Sigmoid colon (tissue), 6 donors: ENCODE measurements at regions not wholly inside any gene's neighbourhood (a gene's known extent, or its start where the extent isn't known, plus 50 kb on each side); places are given as distances from the start of the nearest gene placed in this dataset.

Source experiments
- DNase-seq: peaks from one replicate; pipeline ENCODE4 v3.0.0-alpha.2; 2019
- H3K27ac ChIP-seq, 4 donors: fragments of 200-600 bp; sonication (generic); one replicate each; pipeline ENCODE4 v1.5.1; 2016 to 2019; ENCODE audit warnings: mild to moderate bottlenecking in 1 of 4
- H3K27me3 ChIP-seq, 3 donors: fragments of 200-600 bp; sonication (generic); one replicate each; pipeline ENCODE4 v1.5.1; 2019; ENCODE audit warnings: mild to moderate bottlenecking in 1 of 3
- H3K36me3 ChIP-seq, 4 donors: fragments of 200-600 bp; sonication (generic); one replicate each; pipeline ENCODE4 v1.5.1; 2016 to 2019
- H3K4me1 ChIP-seq, 4 donors: fragments of 200-600 bp; sonication (generic); one replicate each; pipeline ENCODE4 v1.5.1; 2017 to 2019
- H3K4me3 ChIP-seq, 4 donors: fragments of 200-600 bp; sonication (generic); one replicate each; pipeline ENCODE4 v1.5.1; 2017 to 2019; ENCODE audit warnings: mild to moderate bottlenecking in 2 of 4, moderate library complexity in 1 of 4
- H3K9me3 ChIP-seq, 4 donors: fragments of 200-600 bp in 3 of 4; sonication (generic) in 3 of 4; one replicate each; pipeline versions ENCODE4 v1.5.1 to v1.6.1; 2013 to 2019
- CTCF ChIP-seq, 4 experiments: fragments of 450-650 bp in 3 of 4; fragments of 200-600 bp in 1 of 4; IDR thresholded peaks; one replicate each; pipeline ENCODE4 v1.5.1; 2016 to 2019; ENCODE audit warnings: antibody characterized with exemption in 4 of 4, mild to moderate bottlenecking in 3 of 4, moderate library complexity in 2 of 4
- EP300 ChIP-seq, 4 donors: sonication (generic); formaldehyde crosslinking; IDR thresholded peaks; one replicate each; pipeline ENCODE4 v1.6.1; 2017; ENCODE audit warnings: antibody characterized with exemption in 4 of 4
- POLR2A ChIP-seq, 2 donors: fragments of 450-650 bp; IDR thresholded peaks; one replicate each; pipeline ENCODE4 v1.6.1; 2016; ENCODE audit warnings: antibody characterized with exemption in 2 of 2, mild to moderate bottlenecking in 2 of 2, moderate library complexity in 2 of 2
- POLR2AphosphoS5 ChIP-seq, 4 donors: sonication (generic); formaldehyde crosslinking; IDR thresholded peaks; one replicate each; pipeline ENCODE4 v1.6.1; 2017; ENCODE audit warnings: antibody characterized with exemption in 4 of 4
- WGBS, 2 donors: extraction: QIAGEN DNeasy Blood & Tissue Kit; methylation state at CpG; one replicate each; pipeline ENCODE4 v1.1.7; 2013; 5-methylcytosine and 5-hydroxymethylcytosine counted together
- intact Hi-C: fragments of 100-400 bp; cut with DNase I; formaldehyde crosslinking; loops from one replicate; pipeline ENCODE4 v1.15.1; 2023
- donor health status: healthy with polysubstance abuse.
- donor health status: healthy.

DNA sequence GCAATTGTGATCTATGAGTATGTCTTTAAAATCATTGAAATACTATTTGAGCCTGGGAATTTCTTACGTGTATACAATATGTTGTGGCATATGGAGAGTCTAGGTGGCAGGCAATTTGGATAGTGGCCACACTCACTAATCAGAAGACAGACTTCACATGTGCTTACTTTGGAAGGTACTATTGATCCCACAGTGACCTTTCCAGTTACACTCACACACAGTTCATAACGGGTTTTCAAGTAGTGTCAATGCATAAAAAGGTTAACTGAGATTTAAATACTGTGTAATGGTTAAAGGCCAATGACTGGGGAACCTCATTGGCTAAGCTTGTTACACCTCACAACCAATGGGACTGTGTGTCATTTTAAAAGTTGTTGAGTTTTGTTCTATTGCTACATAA, 783.2 kb downstream of the RPA4 start:
- Histone ChIP-seq H3K27me3 (no peaks in the 10 kb centered on the region), H3K4me1 (no peaks in the 10 kb centered on the region), H3K9me3 (no peaks in the 10 kb centered on the region), H3K4me3 (no peak overlapping the region), H3K27ac (no peak overlapping the region), H3K36me3 (no peaks in the 10 kb centered on the region)
- intact Hi-C loops: no loop called here
- TF ChIP-seq CTCF (IDR thresholded peaks at IDR 0.05): no peak
- no peak for TF ChIP-seq EP300 (IDR thresholded peaks at IDR 0.05)
- TF ChIP-seq POLR2AphosphoS5 (IDR thresholded peaks at IDR 0.05): no peak
- TF ChIP-seq POLR2A (IDR thresholded peaks at IDR 0.05): no peak
- WGBS, 2 donors: 80 to 81% methylated on average over 2 of the region's 2 CpGs
- DNase-seq: no peak

GRCh38 chrX:97668126-97668525, 784.4 kb downstream of the RPA4 start:
- no peak overlapping the region for H3K27ac ChIP-seq
- TF ChIP-seq EP300 (IDR thresholded peaks at IDR 0.05) (no peak), POLR2A (IDR thresholded peaks at IDR 0.05) (no peak), CTCF (IDR thresholded peaks at IDR 0.05) (no peak), POLR2AphosphoS5 (IDR thresholded peaks at IDR 0.05) (no peak)
- no peaks in the 10 kb centered on the region for H3K36me3 ChIP-seq
- 80 to 93% methylated on average over 2 of the region's 2 CpGs for WGBS, 2 donors
- no peaks in the 10 kb centered on the region for H3K27me3 ChIP-seq
- intact Hi-C loops: no loop called here
- H3K4me1 ChIP-seq: no peaks in the 10 kb centered on the region
- DNase-seq: no peak
- no peaks in the 10 kb centered on the region for H3K9me3 ChIP-seq
- no peak overlapping the region for H3K4me3 ChIP-seq

DNA sequence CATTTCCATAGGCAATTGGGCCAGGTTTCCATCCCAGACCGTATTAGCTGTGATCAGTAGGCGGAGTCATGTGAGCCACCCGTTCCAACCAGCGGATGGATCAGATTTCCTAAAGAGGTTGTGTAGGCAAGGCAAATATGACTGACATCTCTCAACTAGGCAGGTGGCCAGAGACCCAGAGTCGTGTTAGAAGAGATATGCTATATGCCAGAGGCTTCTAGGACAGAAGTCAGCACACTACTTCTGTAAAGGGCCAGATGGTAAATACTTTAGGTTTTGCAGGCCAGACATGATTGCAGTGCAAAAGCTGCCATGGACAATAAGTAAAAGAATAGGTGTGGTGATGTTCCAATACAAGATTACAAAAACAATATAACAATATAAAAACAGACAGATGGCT, 788.4 kb downstream of the RPA4 start:
- TF ChIP-seq POLR2AphosphoS5 (IDR thresholded peaks at IDR 0.05) (no peak), EP300 (IDR thresholded peaks at IDR 0.05) (no peak), CTCF (IDR thresholded peaks at IDR 0.05) (no peak), POLR2A (IDR thresholded peaks at IDR 0.05) (no peak)
- DNase-seq: no peak
- Histone ChIP-seq H3K36me3 (no peaks in the 10 kb centered on the region), H3K9me3 (no peaks in the 10 kb centered on the region), H3K27me3 (no peaks in the 10 kb centered on the region), H3K4me1 (no peaks in the 10 kb centered on the region), H3K27ac (no peak overlapping the region), H3K4me3 (no peak overlapping the region)
- 22 to 66% methylated on average over 5 of the region's 5 CpGs for WGBS, 2 donors
- intact Hi-C loops: no loop called here

- no peak for DNase-seq
- Histone ChIP-seq H3K27me3 (no peaks in the 10 kb centered on the region), H3K27ac (no peak overlapping the region), H3K4me3 (no peak overlapping the region), H3K4me1 (no peaks in the 10 kb centered on the region), H3K9me3 (no peaks in the 10 kb centered on the region), H3K36me3 (no peaks in the 10 kb centered on the region)
- WGBS, 2 donors: 17 to 61% methylated on average over 2 of the region's 2 CpGs
- no peak for TF ChIP-seq EP300 (IDR thresholded peaks at IDR 0.05)
- no peak for TF ChIP-seq POLR2AphosphoS5 (IDR thresholded peaks at IDR 0.05)
- no peak for TF ChIP-seq CTCF (IDR thresholded peaks at IDR 0.05)
- TF ChIP-seq POLR2A (IDR thresholded peaks at IDR 0.05): no peak
- intact Hi-C loops: no loop called here
Measured at GRCh38 chrX:97672608-97673007, 788.9 kb downstream of the RPA4 start.

GRCh38 chrX:97673135-97673534, 789.4 kb downstream of the RPA4 start:
- intact Hi-C loops: no loop called here
- Histone ChIP-seq H3K9me3 (no peaks in the 10 kb centered on the region), H3K4me3 (no peak overlapping the region), H3K27ac (no peak overlapping the region), H3K27me3 (no peaks in the 10 kb centered on the region), H3K36me3 (no peaks in the 10 kb centered on the region), H3K4me1 (no peaks in the 10 kb centered on the region)
- TF ChIP-seq POLR2A (IDR thresholded peaks at IDR 0.05) (no peak), POLR2AphosphoS5 (IDR thresholded peaks at IDR 0.05) (no peak), EP300 (IDR thresholded peaks at IDR 0.05) (no peak), CTCF (IDR thresholded peaks at IDR 0.05) (no peak)
- WGBS, 2 donors: 22 to 81% methylated on average over 5 of the region's 5 CpGs
- DNase-seq: no peak
